ENCODE measurements at regions not wholly inside any gene's neighbourhood (a gene's known extent, or its start where the extent isn't known, plus 50 kb on each side); places are given as distances from the start of the nearest gene placed in this dataset.

DNA sequence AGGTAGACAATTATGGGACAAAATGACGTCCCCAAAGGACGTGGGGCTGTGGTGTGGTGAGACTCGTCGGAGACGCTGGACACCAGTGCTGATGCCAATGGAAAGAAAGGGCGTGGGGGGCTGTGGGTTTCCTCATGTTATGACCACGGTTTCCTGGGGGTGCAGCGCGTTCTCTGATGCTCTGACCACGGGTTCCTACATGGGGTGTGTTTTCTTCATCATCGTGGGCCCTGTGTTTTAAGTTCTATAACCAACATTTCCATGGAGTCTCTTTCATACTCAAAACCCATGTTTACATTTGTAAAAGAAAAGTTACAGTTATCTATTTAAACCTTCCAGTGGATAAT lies 141.6 kb downstream of the RTP5 start:
- Histone ChIP-seq H3K27ac (ENCODE audit: insufficient read length, low read depth, low read length) (no peak overlapping the region), H4K91ac (ENCODE audit: insufficient read length, low read depth, low read length) (no peak overlapping the region), H3K56ac (ENCODE audit: insufficient read length, low read depth, low read length) (no peak overlapping the region), H4K20me1 (ENCODE audit: control insufficient read depth, insufficient read depth, insufficient read length) (no peaks in the 10 kb centered on the region), H4K8ac (replicated peaks; ENCODE audit: insufficient read length, low read depth, low read length) (no peak overlapping the region), H3K9ac (ENCODE audit: extremely low read depth, insufficient read length, low read length) (no peak overlapping the region), H3K79me1 (ENCODE audit: insufficient read depth, low read depth, low read length, poor library complexity, severe bottlenecking) (no peaks in the 10 kb centered on the region), H3K14ac (ENCODE audit: insufficient read depth, low read length) (no peak overlapping the region), H2BK5ac (ENCODE audit: insufficient read length, low read length) (no peak overlapping the region), H2AK5ac (ENCODE audit: insufficient read length, low read length) (no peak overlapping the region), H3K23me2 (ENCODE audit: insufficient read length, low read depth, low read length, poor library complexity, severe bottlenecking) (no peaks in the 10 kb centered on the region), H2BK12ac (ENCODE audit: insufficient read length, low read depth, low read length) (no peak overlapping the region), H2BK20ac (ENCODE audit: low read depth, low read length, poor library complexity, severe bottlenecking) (no peak overlapping the region), H3K4me1 (ENCODE audit: insufficient read depth, low read length) (no peaks in the 10 kb centered on the region), H3K23ac (ENCODE audit: insufficient read length, low read depth, low read length) (no peak overlapping the region), H3T11ph (ENCODE audit: low read length) (no peak overlapping the region), H3K4me2 (ENCODE audit: insufficient read depth, insufficient read length, low read length) (no peak overlapping the region), H4K5ac (ENCODE audit: insufficient read length, low read depth, low read length) (no peak overlapping the region), H2AFZ (ENCODE audit: low read length) (no peak overlapping the region), H2BK15ac (ENCODE audit: low read depth, low read length) (no peak overlapping the region), H3K9me3 (ENCODE audit: control insufficient read depth, low read depth, low read length) (no peaks in the 10 kb centered on the region), H3K4ac (ENCODE audit: low read depth, low read length) (no peak overlapping the region), H3K27me3 (ENCODE audit: insufficient read depth, low read length) (no peaks in the 10 kb centered on the region), H3K79me2 (ENCODE audit: insufficient read depth, low read length) (no peaks in the 10 kb centered on the region), H3K18ac (ENCODE audit: insufficient read length, low read depth, low read length) (no peak overlapping the region), H2BK120ac (ENCODE audit: low read depth, low read length, poor library complexity, severe bottlenecking) (no peak overlapping the region)
- Mint-ChIP-seq H3K4me1 (no peaks in the 10 kb centered on the region), H3K27me3 (ENCODE audit: low read depth) (peaks cover 39% of the 10 kb centered on the region), H3K36me3 (ENCODE audit: insufficient read depth in 1 of 3, low read depth in 3 of 3) (no peaks in the 10 kb centered on the region; a peak in 1 of 7 replicates), H3K4me3 (no peak overlapping the region), H3K9me3 (peaks cover 4 to 10% of the 10 kb centered on the region in 2 experiments; a peak in 4 of 5 replicates), H3K27ac (no peak overlapping the region)
- WGBS (ENCODE audit: extremely low coverage, insufficient read length, low lambda C conversion rate), result no CpG with 5 or more reads among the region's 11 CpGs
- no peak for TF ChIP-seq CTCF (conservative IDR thresholded peaks at IDR 0.05)
- no peak for DNase-seq
